HEK293 (cell line): ENCODE measurements at regions not wholly inside any gene's neighbourhood (a gene's known extent, or its start where the extent isn't known, plus 50 kb on each side); places are given as distances from the start of the nearest gene placed in this dataset.

Experiments
- CTCF ChIA-PET: fragments of 350-600 bp; formaldehyde crosslinking; extraction: SDS; loops from one replicate; lab custom pipeline; 2021; ENCODE audit warnings: antibody characterized with exemption; lab: Yijun Ruan, JAX
- POLR2A ChIA-PET: fragments of 300-600 bp; formaldehyde crosslinking; extraction: SDS; loops from one replicate; lab custom pipeline; 2020; ENCODE audit warnings: antibody characterized with exemption, inconsistent platforms; lab: Yijun Ruan, JAX
- H3K27ac ChIP-seq: fragments of 200-500 bp; sonication (Bioruptor generic); 2 replicates; pipeline ENCODE4 v1.5.1; 2014; ENCODE audit warnings: low read depth, low read length, control low read depth, inconsistent platforms; ENCODE audit errors: extremely low read depth
- H3K36me3 ChIP-seq, 2 experiments: fragments of 200-500 bp in 1 of 2; sonication (Bioruptor generic) in 1 of 2; 1 replicate in 1 of 2; 2 replicates in 1 of 2; pipeline ENCODE4 v1.5.1; 2014 to 2017; ENCODE audit warnings: inconsistent platforms in 2 of 2, low read length in 2 of 2; ENCODE audit not compliant: control insufficient read depth in 2 of 2, insufficient read depth in 1 of 2
- H3K4me1 ChIP-seq: fragments of 200-500 bp; sonication (Bioruptor generic); 2 replicates; pipeline ENCODE4 v1.5.1; 2014; ENCODE audit warnings: mild to moderate bottlenecking, low read length, inconsistent platforms; ENCODE audit not compliant: control insufficient read depth, insufficient read depth
- H3K4me3 ChIP-seq: 2 replicates; pipeline ENCODE4 v1.5.1; 2011; ENCODE audit warnings: low read depth, mild to moderate bottlenecking, control low read depth, low read length, moderate library complexity
- H3K9me3 ChIP-seq: fragments of 200-500 bp; sonication (Bioruptor generic); 2 replicates; pipeline ENCODE4 v1.5.1; 2014; ENCODE audit warnings: low read depth, low read length, inconsistent platforms; ENCODE audit not compliant: control insufficient read depth, insufficient read depth
- FEZF1 ChIP-seq: fragments of 450-650 bp; formaldehyde crosslinking; IDR thresholded peaks from 2 replicates; pipeline ENCODE4 v1.5.1; 2016; ENCODE audit warnings: missing biosample characterization, missing genetic modification characterization
- GLIS1 ChIP-seq: fragments of 450-650 bp; formaldehyde crosslinking; IDR thresholded peaks from 2 replicates; pipeline ENCODE4 v1.5.1; 2016; ENCODE audit warnings: missing biosample characterization, missing genetic modification characterization
- HOXC10 ChIP-seq: sonication (generic); formaldehyde crosslinking; IDR thresholded peaks from 2 replicates; pipeline ENCODE4 v1.8.1; 2023; ENCODE audit warnings: mild to moderate bottlenecking, missing genetic modification reagents
- KLF1 ChIP-seq: fragments of 450-650 bp; formaldehyde crosslinking; IDR thresholded peaks from 2 replicates; pipeline ENCODE4 v1.5.1; 2016; ENCODE audit warnings: missing biosample characterization, missing genetic modification characterization
- KLF10 ChIP-seq: fragments of 450-650 bp; IDR thresholded peaks from 2 replicates; pipeline ENCODE4 v1.5.1; 2018; ENCODE audit warnings: missing biosample characterization, mild to moderate bottlenecking, missing genetic modification characterization
- KLF17 ChIP-seq: fragments of 450-650 bp; formaldehyde crosslinking; IDR thresholded peaks from 2 replicates; pipeline ENCODE4 v1.5.1; 2016; ENCODE audit warnings: missing biosample characterization, missing genetic modification characterization
- OSR2 ChIP-seq: fragments of 450-650 bp; formaldehyde crosslinking; IDR thresholded peaks from 2 replicates; pipeline ENCODE4 v1.5.1; 2016; ENCODE audit warnings: missing biosample characterization, missing genetic modification characterization
- OVOL3 ChIP-seq: fragments of 450-650 bp; formaldehyde crosslinking; IDR thresholded peaks from 2 replicates; pipeline ENCODE4 v1.5.1; 2016; ENCODE audit warnings: missing biosample characterization, missing genetic modification characterization
- SP3 ChIP-seq: fragments of 450-650 bp; formaldehyde crosslinking; IDR thresholded peaks from 2 replicates; pipeline ENCODE4 v1.5.1; 2016; ENCODE audit warnings: missing biosample characterization, missing genetic modification characterization
- ZNF248 ChIP-seq: fragments of 450-650 bp; formaldehyde crosslinking; IDR thresholded peaks from 2 replicates; pipeline ENCODE4 v1.5.1; 2017; ENCODE audit warnings: missing biosample characterization, missing genetic modification characterization
- ZNF501 ChIP-seq: fragments of 450-650 bp; formaldehyde crosslinking; IDR thresholded peaks from 2 replicates; pipeline ENCODE4 v1.5.1; 2016; ENCODE audit warnings: missing biosample characterization, missing genetic modification characterization
- ZNF521 ChIP-seq: fragments of 450-650 bp; formaldehyde crosslinking; IDR thresholded peaks from 2 replicates; pipeline ENCODE4 v1.5.1; 2017; ENCODE audit warnings: missing biosample characterization, mild to moderate bottlenecking, missing genetic modification characterization
- ZNF560 ChIP-seq: fragments of 450-650 bp; formaldehyde crosslinking; IDR thresholded peaks from 2 replicates; pipeline ENCODE4 v1.5.1; 2017; ENCODE audit warnings: missing biosample characterization, missing genetic modification characterization, borderline replicate concordance
- ZNF600 ChIP-seq: fragments of 450-650 bp; formaldehyde crosslinking; IDR thresholded peaks from 2 replicates; pipeline ENCODE4 v1.5.1; 2016; ENCODE audit warnings: missing biosample characterization, missing genetic modification characterization
- ZNF768 ChIP-seq: fragments of 450-650 bp; formaldehyde crosslinking; IDR thresholded peaks from 2 replicates; pipeline ENCODE4 v1.5.1; 2018; ENCODE audit warnings: missing biosample characterization, mild to moderate bottlenecking, missing genetic modification characterization
- ZNF776 ChIP-seq: fragments of 450-650 bp; formaldehyde crosslinking; IDR thresholded peaks from 2 replicates; pipeline ENCODE4 v1.5.0; 2017; ENCODE audit warnings: missing biosample characterization, missing genetic modification characterization, borderline replicate concordance
- ZNF792 ChIP-seq: fragments of 450-650 bp; formaldehyde crosslinking; IDR thresholded peaks from 2 replicates; pipeline ENCODE4 v1.5.1; 2016; ENCODE audit warnings: missing biosample characterization, missing genetic modification characterization
- ZNF830 ChIP-seq: fragments of 450-650 bp; IDR thresholded peaks from 2 replicates; pipeline ENCODE4 v1.5.0; 2018; ENCODE audit warnings: missing biosample characterization, missing genetic modification characterization, low read depth, mild to moderate bottlenecking, moderate library complexity
- ZSCAN23 ChIP-seq: fragments of 450-650 bp; formaldehyde crosslinking; IDR thresholded peaks from 2 replicates; pipeline ENCODE4 v1.5.1; 2016; ENCODE audit warnings: missing biosample characterization, missing genetic modification characterization
- ZSCAN30 ChIP-seq: fragments of 450-650 bp; IDR thresholded peaks from 2 replicates; pipeline ENCODE4 v1.5.1; 2018; ENCODE audit warnings: missing biosample characterization, mild to moderate bottlenecking, missing genetic modification characterization, moderate library complexity
- TF ChIP-seq, protein P1 (sequence below): fragments of 450-650 bp; formaldehyde crosslinking; IDR thresholded peaks from 2 replicates; pipeline ENCODE4 v1.5.1; 2016; ENCODE audit warnings: missing biosample characterization, missing genetic modification characterization
- TF ChIP-seq, protein P2 (sequence below): fragments of 450-650 bp; formaldehyde crosslinking; IDR thresholded peaks from 2 replicates; pipeline ENCODE4 v1.5.1; 2016; ENCODE audit warnings: missing biosample characterization, missing genetic modification characterization
- TF ChIP-seq, protein P3 (sequence below): fragments of 450-650 bp; formaldehyde crosslinking; IDR thresholded peaks from 2 replicates; pipeline ENCODE4 v1.5.1; 2016; ENCODE audit warnings: missing biosample characterization, missing genetic modification characterization
- TF ChIP-seq, protein P4 (sequence below): fragments of 450-650 bp; formaldehyde crosslinking; IDR thresholded peaks from 2 replicates; pipeline ENCODE4 v1.5.1; 2017; ENCODE audit warnings: missing biosample characterization, missing genetic modification characterization

- Histone ChIP-seq H3K27ac (no peak overlapping the region), H3K36me3 (no peaks in the 10 kb centered on the region), H3K4me1 (no peaks in the 10 kb centered on the region)
- ChIA-PET CTCF (no interaction called here), POLR2A (no interaction called here)
- TF ChIP-seq, protein P1, sequence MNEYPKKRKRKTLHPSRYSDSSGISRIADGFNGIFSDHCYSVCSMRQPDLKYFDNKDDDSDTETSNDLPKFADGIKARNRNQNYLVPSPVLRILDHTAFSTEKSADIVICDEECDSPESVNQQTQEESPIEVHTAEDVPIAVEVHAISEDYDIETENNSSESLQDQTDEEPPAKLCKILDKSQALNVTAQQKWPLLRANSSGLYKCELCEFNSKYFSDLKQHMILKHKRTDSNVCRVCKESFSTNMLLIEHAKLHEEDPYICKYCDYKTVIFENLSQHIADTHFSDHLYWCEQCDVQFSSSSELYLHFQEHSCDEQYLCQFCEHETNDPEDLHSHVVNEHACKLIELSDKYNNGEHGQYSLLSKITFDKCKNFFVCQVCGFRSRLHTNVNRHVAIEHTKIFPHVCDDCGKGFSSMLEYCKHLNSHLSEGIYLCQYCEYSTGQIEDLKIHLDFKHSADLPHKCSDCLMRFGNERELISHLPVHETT (tag by site-specific recombination): no peak
- TF ChIP-seq KLF17 (tag by site-specific recombination) (no peak), KLF10 (tag by site-specific recombination) (no peak), ZSCAN23 (tag by site-specific recombination) (no peak), FEZF1 (no peak), HOXC10 (CRISPR knock-in tag) (no peak), ZNF768 (tag by site-specific recombination) (no peak), ZNF521 (no peak), OVOL3 (no peak), ZNF248 (tag by site-specific recombination) (no peak), GLIS1 (tag by site-specific recombination) (no peak), ZNF600 (no peak), ZNF776 (tag by site-specific recombination) (no peak), KLF1 (tag by site-specific recombination) (no peak)
- TF ChIP-seq, protein P2, sequence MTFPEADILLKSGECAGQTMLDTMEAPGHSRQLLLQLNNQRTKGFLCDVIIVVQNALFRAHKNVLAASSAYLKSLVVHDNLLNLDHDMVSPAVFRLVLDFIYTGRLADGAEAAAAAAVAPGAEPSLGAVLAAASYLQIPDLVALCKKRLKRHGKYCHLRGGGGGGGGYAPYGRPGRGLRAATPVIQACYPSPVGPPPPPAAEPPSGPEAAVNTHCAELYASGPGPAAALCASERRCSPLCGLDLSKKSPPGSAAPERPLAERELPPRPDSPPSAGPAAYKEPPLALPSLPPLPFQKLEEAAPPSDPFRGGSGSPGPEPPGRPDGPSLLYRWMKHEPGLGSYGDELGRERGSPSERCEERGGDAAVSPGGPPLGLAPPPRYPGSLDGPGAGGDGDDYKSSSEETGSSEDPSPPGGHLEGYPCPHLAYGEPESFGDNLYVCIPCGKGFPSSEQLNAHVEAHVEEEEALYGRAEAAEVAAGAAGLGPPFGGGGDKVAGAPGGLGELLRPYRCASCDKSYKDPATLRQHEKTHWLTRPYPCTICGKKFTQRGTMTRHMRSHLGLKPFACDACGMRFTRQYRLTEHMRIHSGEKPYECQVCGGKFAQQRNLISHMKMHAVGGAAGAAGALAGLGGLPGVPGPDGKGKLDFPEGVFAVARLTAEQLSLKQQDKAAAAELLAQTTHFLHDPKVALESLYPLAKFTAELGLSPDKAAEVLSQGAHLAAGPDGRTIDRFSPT (tag by site-specific recombination): no peak
- TF ChIP-seq, protein P3, sequence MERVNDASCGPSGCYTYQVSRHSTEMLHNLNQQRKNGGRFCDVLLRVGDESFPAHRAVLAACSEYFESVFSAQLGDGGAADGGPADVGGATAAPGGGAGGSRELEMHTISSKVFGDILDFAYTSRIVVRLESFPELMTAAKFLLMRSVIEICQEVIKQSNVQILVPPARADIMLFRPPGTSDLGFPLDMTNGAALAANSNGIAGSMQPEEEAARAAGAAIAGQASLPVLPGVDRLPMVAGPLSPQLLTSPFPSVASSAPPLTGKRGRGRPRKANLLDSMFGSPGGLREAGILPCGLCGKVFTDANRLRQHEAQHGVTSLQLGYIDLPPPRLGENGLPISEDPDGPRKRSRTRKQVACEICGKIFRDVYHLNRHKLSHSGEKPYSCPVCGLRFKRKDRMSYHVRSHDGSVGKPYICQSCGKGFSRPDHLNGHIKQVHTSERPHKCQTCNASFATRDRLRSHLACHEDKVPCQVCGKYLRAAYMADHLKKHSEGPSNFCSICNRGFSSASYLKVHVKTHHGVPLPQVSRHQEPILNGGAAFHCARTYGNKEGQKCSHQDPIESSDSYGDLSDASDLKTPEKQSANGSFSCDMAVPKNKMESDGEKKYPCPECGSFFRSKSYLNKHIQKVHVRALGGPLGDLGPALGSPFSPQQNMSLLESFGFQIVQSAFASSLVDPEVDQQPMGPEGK (tag by site-specific recombination): no peak
- TF ChIP-seq, all 188 proteins: peak for 0
- H3K9me3 ChIP-seq: no peaks in the 10 kb centered on the region
- H3K4me3 ChIP-seq: no peak overlapping the region
These were observed 313.9 kb upstream of the GLI3 start for GRCh38 chr7:42550706-42551470.

- POLR2A ChIA-PET: no interaction called here
- H3K36me3 ChIP-seq: no peaks in the 10 kb centered on the region
- H3K4me1 ChIP-seq: no peaks in the 10 kb centered on the region
- no peaks in the 10 kb centered on the region; the same call in 1 of the 2 replicates for H3K9me3 ChIP-seq
- CTCF ChIA-PET: interaction anchor here (0.7 kb wide), 1 partner anchor 500 kb away, joined by 4 read pairs; no protein-coding TSS in a partner anchor
- no peak overlapping the region for H3K4me3 ChIP-seq
- no peak overlapping the region for H3K27ac ChIP-seq
- TF ChIP-seq ZNF830 (tag by site-specific recombination) (no peak), ZNF501 (tag by site-specific recombination) (no peak), ZSCAN30 (tag by site-specific recombination) (no peak), ZNF560 (tag by site-specific recombination) (no peak), ZNF792 (tag by site-specific recombination) (no peak), OSR2 (no peak), SP3 (tag by site-specific recombination) (no peak)
- TF ChIP-seq, protein P4, sequence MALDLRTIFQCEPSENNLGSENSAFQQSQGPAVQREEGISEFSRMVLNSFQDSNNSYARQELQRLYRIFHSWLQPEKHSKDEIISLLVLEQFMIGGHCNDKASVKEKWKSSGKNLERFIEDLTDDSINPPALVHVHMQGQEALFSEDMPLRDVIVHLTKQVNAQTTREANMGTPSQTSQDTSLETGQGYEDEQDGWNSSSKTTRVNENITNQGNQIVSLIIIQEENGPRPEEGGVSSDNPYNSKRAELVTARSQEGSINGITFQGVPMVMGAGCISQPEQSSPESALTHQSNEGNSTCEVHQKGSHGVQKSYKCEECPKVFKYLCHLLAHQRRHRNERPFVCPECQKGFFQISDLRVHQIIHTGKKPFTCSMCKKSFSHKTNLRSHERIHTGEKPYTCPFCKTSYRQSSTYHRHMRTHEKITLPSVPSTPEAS (tag by site-specific recombination): no peak
- TF ChIP-seq, protein P3 (tag by site-specific recombination): no peak
These were observed 313.0 kb upstream of the GLI3 start for GRCh38 chr7:42549866-42550485.
